ENCODE measurements at regions not wholly inside any gene's neighbourhood (a gene's known extent, or its start where the extent isn't known, plus 50 kb on each side); places are given as distances from the start of the nearest gene placed in this dataset.
"Not testable (repeated sequence)": the region's sequence is repeated elsewhere in the genome, so short reads cannot be mapped to it uniquely, and the experiment has no call there.

GRCh38 chr9:65426231-65426630 lies 141.2 kb upstream of the FOXD4L5 start:
- H3K4me3 ChIP-seq (replicated peaks; ENCODE audit: low read depth, low read length), result no peak overlapping the region
- no peak for TF ChIP-seq CTCF (IDR thresholded peaks at IDR 0.05; ENCODE audit: low read depth, low read length, missing control alignments)
- DNase-seq (ENCODE audit: extremely low read depth, low read depth), result no peak

- H3K4me3 ChIP-seq (replicated peaks; ENCODE audit: low read depth, low read length); DNase-seq (ENCODE audit: extremely low read depth, low read depth): not testable (repeated sequence)
Observed at GRCh38 chr9:65425183-65425582, 140.2 kb upstream of the FOXD4L5 start.

- DNase-seq (ENCODE audit: extremely low read depth, low read depth), result not testable (repeated sequence)
Observed at GRCh38 chr9:65424437-65424984, 139.5 kb upstream of the FOXD4L5 start.

GRCh38 chr9:65423691-65424436 lies 138.9 kb upstream of the FOXD4L5 start:
- H3K4me3 ChIP-seq (replicated peaks; ENCODE audit: low read depth, low read length); DNase-seq (ENCODE audit: extremely low read depth, low read depth): not testable (repeated sequence)

More at GRCh38 chr9:65424437-65424984, 139.5 kb upstream of the FOXD4L5 start:
- H3K4me3 ChIP-seq (replicated peaks; ENCODE audit: low read depth, low read length), result not testable (repeated sequence)

- not testable (repeated sequence) for H3K4me3 ChIP-seq (replicated peaks; ENCODE audit: low read depth, low read length); DNase-seq (ENCODE audit: extremely low read depth, low read depth)
Observed at GRCh38 chr9:65422966-65423690, 138.1 kb upstream of the FOXD4L5 start.

GRCh38 chr9:65421486-65421885 lies 136.5 kb upstream of the FOXD4L5 start:
- not testable (repeated sequence) for DNase-seq (ENCODE audit: extremely low read depth, low read depth); H3K4me3 ChIP-seq (replicated peaks; ENCODE audit: low read depth, low read length)

GRCh38 chr9:65420771-65421170 lies 135.8 kb upstream of the FOXD4L5 start:
- no peak for DNase-seq (ENCODE audit: extremely low read depth, low read depth)
- no peak overlapping the region for H3K4me3 ChIP-seq (replicated peaks; ENCODE audit: low read depth, low read length)
- no peak for TF ChIP-seq CTCF (IDR thresholded peaks at IDR 0.05; ENCODE audit: low read depth, low read length, missing control alignments)

GRCh38 chr9:65418966-65419365 lies 134.0 kb upstream of the FOXD4L5 start:
- not testable (repeated sequence) for DNase-seq (ENCODE audit: extremely low read depth, low read depth)

GRCh38 chr9:65416948-65417347 lies 131.9 kb upstream of the FOXD4L5 start:
- DNase-seq (ENCODE audit: extremely low read depth, low read depth); H3K4me3 ChIP-seq (replicated peaks; ENCODE audit: low read depth, low read length): not testable (repeated sequence)

More at GRCh38 chr9:65418966-65419365, 134.0 kb upstream of the FOXD4L5 start:
- H3K4me3 ChIP-seq (replicated peaks; ENCODE audit: low read depth, low read length), result not testable (repeated sequence)

- DNase-seq (ENCODE audit: extremely low read depth, low read depth); H3K4me3 ChIP-seq (replicated peaks; ENCODE audit: low read depth, low read length): not testable (repeated sequence)
Observed at GRCh38 chr9:65414249-65414648, 129.2 kb upstream of the FOXD4L5 start.

GRCh38 chr9:65413371-65413770 lies 128.4 kb upstream of the FOXD4L5 start:
- DNase-seq (ENCODE audit: extremely low read depth, low read depth); H3K4me3 ChIP-seq (replicated peaks; ENCODE audit: low read depth, low read length): not testable (repeated sequence)

Data from HFF-Myc (cell line).